GM23338 (cell line): ENCODE measurements at regions not wholly inside any gene's neighbourhood (a gene's known extent, or its start where the extent isn't known, plus 50 kb on each side); places are given as distances from the start of the nearest gene placed in this dataset.

Experiments used
- ATAC-seq: fragments of 200-7000 bp; cut with Tn5 transposase; 3 replicates; pipeline ENCODE4 v1.9.1; 2020
- DNase-seq: peaks from one replicate; pipeline ENCODE4 v3.0.0-alpha.2; 2015; ENCODE audit warnings: low spot score
- H2AFZ ChIP-seq: fragments of 200-600 bp; sonication (generic); 2 replicates; pipeline ENCODE4 v1.8.0; 2016; ENCODE audit warnings: antibody characterized with exemption, mild to moderate bottlenecking, moderate library complexity
- H3F3A ChIP-seq: fragments of 200-600 bp; sonication (generic); replicated peaks from 2 replicates; pipeline ENCODE4 v1.8.0; 2017; ENCODE audit warnings: antibody characterized with exemption, mixed run types, low read depth
- H3K27ac ChIP-seq: fragments of 200-600 bp; sonication (generic); 2 replicates; pipeline ENCODE4 v1.6.1; 2016; ENCODE audit warnings: low read depth
- H3K27me3 ChIP-seq: fragments of 200-600 bp; sonication (generic); 2 replicates; pipeline ENCODE4 v1.8.0; 2016; ENCODE audit warnings: mild to moderate bottlenecking, mixed run types, moderate library complexity; ENCODE audit not compliant: insufficient read depth
- H3K36me3 ChIP-seq: fragments of 200-600 bp; sonication (generic); 2 replicates; pipeline ENCODE4 v1.8.0; 2016; ENCODE audit warnings: mild to moderate bottlenecking; ENCODE audit not compliant: insufficient read depth
- H3K4me1 ChIP-seq: fragments of 200-600 bp; sonication (generic); 2 replicates; pipeline ENCODE4 v1.8.0; 2016; ENCODE audit warnings: mild to moderate bottlenecking, moderate library complexity; ENCODE audit not compliant: insufficient read depth
- H3K4me2 ChIP-seq: fragments of 200-600 bp; sonication (generic); 2 replicates; pipeline ENCODE4 v1.7.1; 2017; ENCODE audit warnings: mixed run types
- H3K4me3 ChIP-seq: fragments of 200-600 bp; sonication (generic); 2 replicates; pipeline ENCODE4 v1.6.1; 2016; ENCODE audit warnings: mixed run types
- H3K79me2 ChIP-seq: fragments of 200-600 bp; sonication (generic); replicated peaks from 2 replicates; pipeline ENCODE4 v1.8.0; 2017; ENCODE audit warnings: mild to moderate bottlenecking; ENCODE audit not compliant: insufficient read depth
- H3K9me2 ChIP-seq: fragments of 200-600 bp; sonication (generic); 2 replicates; pipeline ENCODE4 v1.8.0; 2017; ENCODE audit not compliant: insufficient read depth
- H4K20me1 ChIP-seq: fragments of 200-600 bp; sonication (generic); replicated peaks from 2 replicates; pipeline ENCODE4 v1.8.0; 2017; ENCODE audit warnings: mild to moderate bottlenecking; ENCODE audit not compliant: insufficient read depth
- H3K27ac Mint-ChIP-seq: 2 replicates; pipeline ENCODE4 v1.8.0; 2020; ENCODE audit warnings: inconsistent platforms, mild to moderate bottlenecking, moderate library complexity, mixed read lengths
- H3K27me3 Mint-ChIP-seq: 3 replicates; pipeline ENCODE4 v1.8.0; 2022; ENCODE audit warnings: low read depth, mild to moderate bottlenecking, moderate library complexity, mixed read lengths, inconsistent platforms; ENCODE audit not compliant: insufficient read depth, poor library complexity
- H3K36me3 Mint-ChIP-seq: 3 replicates; pipeline ENCODE4 v1.8.0; 2021; ENCODE audit warnings: low read depth, mild to moderate bottlenecking, inconsistent platforms, moderate library complexity, mixed read lengths
- H3K4me1 Mint-ChIP-seq: 3 replicates; pipeline ENCODE4 v1.8.0; 2020; ENCODE audit warnings: mild to moderate bottlenecking, inconsistent platforms, mixed read lengths
- H3K4me3 Mint-ChIP-seq: 3 replicates; pipeline ENCODE4 v1.8.0; 2021; ENCODE audit warnings: moderate library complexity, mild to moderate bottlenecking, inconsistent platforms, mixed read lengths
- H3K9me3 Mint-ChIP-seq: 3 replicates; pipeline ENCODE4 v1.8.0; 2020; ENCODE audit warnings: moderate library complexity, mild to moderate bottlenecking, inconsistent platforms, mixed read lengths
- EZH2 ChIP-seq: fragments of 200-600 bp; sonication (generic); IDR thresholded peaks from one replicate; pipeline ENCODE4 v1.8.0; 2017; ENCODE audit warnings: antibody characterized with exemption, mild to moderate bottlenecking, low read depth; ENCODE audit not compliant: unreplicated experiment
- JUNB ChIP-seq: IDR thresholded peaks from one replicate; pipeline ENCODE4 v1.6.1; 2016; ENCODE audit warnings: antibody characterized with exemption; ENCODE audit not compliant: unreplicated experiment
- NANOG ChIP-seq: IDR thresholded peaks from 2 replicates; pipeline ENCODE4 v1.6.1; 2016; ENCODE audit warnings: antibody characterized with exemption, borderline replicate concordance
- STAT1 ChIP-seq: IDR thresholded peaks from one replicate; pipeline ENCODE4 v1.6.1; 2016; ENCODE audit warnings: antibody characterized with exemption; ENCODE audit not compliant: unreplicated experiment
- ZNF114 ChIP-seq: fragments of 250-450 bp; sonication (Bioruptor Pico); IDR thresholded peaks from 2 replicates; pipeline ENCODE4 v1.5.0; 2020; ENCODE audit warnings: mild to moderate bottlenecking, moderate library complexity
- ZNF331 ChIP-seq: fragments of 250-450 bp; sonication (Bioruptor Pico); IDR thresholded peaks from 2 replicates; pipeline ENCODE4 v1.5.0; 2020; ENCODE audit warnings: low read depth, mild to moderate bottlenecking, moderate library complexity
- TF ChIP-seq, protein P1 (sequence below), 2 experiments: fragments of 200-600 bp in 1 of 2; sonication (generic) in 1 of 2; conservative IDR thresholded peaks; 2 replicates each; pipeline versions ENCODE4 v1.5.1 to v1.6.1; 2016 to 2017; ENCODE audit warnings: antibody characterized with exemption in 2 of 2, low read depth in 2 of 2, mild to moderate bottlenecking in 2 of 2, moderate library complexity in 1 of 2

DNA sequence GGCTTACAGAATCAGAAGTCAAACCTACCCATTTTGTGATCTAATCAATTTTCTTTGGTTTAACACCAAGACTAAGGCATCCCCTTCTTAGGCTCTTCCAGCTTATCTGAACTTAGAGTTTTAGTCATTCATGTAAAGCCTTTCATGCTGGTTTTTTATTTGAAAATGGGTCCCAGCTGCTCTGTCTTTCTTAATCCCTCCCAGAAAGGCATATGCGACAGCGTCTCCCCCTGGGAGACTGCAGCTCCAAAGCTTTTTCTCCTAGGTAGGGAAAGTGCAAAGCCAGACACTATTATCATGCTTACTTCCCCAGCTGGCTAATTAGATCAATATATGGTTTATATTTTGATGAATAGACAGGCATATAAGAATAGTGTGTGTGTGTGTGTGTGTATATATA lies 96.6 kb upstream of the E2F7 start:
- no peak overlapping the region for H3K4me3 ChIP-seq
- no peaks in the 10 kb centered on the region for H3K36me3 Mint-ChIP-seq
- no peaks in the 10 kb centered on the region for H3F3A ChIP-seq
- peak; percentile 37 for DNase-seq
- H3K4me1 ChIP-seq: no peaks in the 10 kb centered on the region; the same call in 1 of the 2 replicates
- H3K4me3 Mint-ChIP-seq: no peak overlapping the region
- H3K4me2 ChIP-seq: 0 out of 2 replicates have a peak overlapping the region, but pooled peaks have one; percentile 23
- no peak overlapping the region for H3K27ac Mint-ChIP-seq
- H3K4me1 Mint-ChIP-seq: peaks cover 11% of the 10 kb centered on the region
- TF ChIP-seq NANOG (no peak), EZH2 (no peak)
- TF ChIP-seq, protein P1, sequence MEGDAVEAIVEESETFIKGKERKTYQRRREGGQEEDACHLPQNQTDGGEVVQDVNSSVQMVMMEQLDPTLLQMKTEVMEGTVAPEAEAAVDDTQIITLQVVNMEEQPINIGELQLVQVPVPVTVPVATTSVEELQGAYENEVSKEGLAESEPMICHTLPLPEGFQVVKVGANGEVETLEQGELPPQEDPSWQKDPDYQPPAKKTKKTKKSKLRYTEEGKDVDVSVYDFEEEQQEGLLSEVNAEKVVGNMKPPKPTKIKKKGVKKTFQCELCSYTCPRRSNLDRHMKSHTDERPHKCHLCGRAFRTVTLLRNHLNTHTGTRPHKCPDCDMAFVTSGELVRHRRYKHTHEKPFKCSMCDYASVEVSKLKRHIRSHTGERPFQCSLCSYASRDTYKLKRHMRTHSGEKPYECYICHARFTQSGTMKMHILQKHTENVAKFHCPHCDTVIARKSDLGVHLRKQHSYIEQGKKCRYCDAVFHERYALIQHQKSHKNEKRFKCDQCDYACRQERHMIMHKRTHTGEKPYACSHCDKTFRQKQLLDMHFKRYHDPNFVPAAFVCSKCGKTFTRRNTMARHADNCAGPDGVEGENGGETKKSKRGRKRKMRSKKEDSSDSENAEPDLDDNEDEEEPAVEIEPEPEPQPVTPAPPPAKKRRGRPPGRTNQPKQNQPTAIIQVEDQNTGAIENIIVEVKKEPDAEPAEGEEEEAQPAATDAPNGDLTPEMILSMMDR (conservative IDR thresholded peaks at IDR 0.05; ENCODE audit: low read depth in 2 of 2): 0 out of 4 replicates have a peak, but pooled peaks of 1 of the 2 experiments have one; percentile 17
- no peak overlapping the region for H2AFZ ChIP-seq
- peaks cover 1% of the 10 kb centered on the region for H3K27me3 Mint-ChIP-seq
- no peaks in the 10 kb centered on the region for H3K36me3 ChIP-seq
- no peaks in the 10 kb centered on the region for H3K9me3 Mint-ChIP-seq
- no peaks in the 10 kb centered on the region for H3K27me3 ChIP-seq
- H3K79me2 ChIP-seq: no peaks in the 10 kb centered on the region
- ATAC-seq: peak; percentile 82
- no peaks in the 10 kb centered on the region for H4K20me1 ChIP-seq
- no peak overlapping the region for H3K27ac ChIP-seq
- H3K9me2 ChIP-seq: 0 out of 2 replicates have a peak, but pooled peaks cover 3% of the 10 kb centered on the region

DNA sequence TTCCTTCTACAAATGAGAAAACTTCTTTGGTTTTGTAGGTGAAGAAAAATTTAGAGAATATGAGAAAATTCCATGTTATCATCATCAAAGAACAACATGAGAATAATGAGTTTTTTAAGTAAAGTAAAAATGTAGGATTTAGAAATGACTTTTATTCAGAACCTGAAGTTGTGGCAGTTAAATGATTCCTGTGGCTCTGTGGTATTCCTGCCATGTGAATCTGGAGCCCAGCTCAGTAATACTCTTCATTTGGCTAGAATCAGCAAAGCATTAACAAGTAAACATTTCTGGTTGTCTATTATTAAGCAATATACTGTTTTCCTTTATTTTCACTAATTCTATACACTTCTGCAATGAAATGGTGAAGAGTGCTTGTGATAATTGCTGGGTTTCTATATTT lies 95.6 kb upstream of the E2F7 start:
- no peak overlapping the region for H3K4me3 ChIP-seq
- DNase-seq (no peak), ATAC-seq (no peak)
- no peaks in the 10 kb centered on the region; the same call in 1 of the 2 replicates for H3K4me1 ChIP-seq
- H4K20me1 ChIP-seq: no peaks in the 10 kb centered on the region
- Mint-ChIP-seq H3K9me3 (no peaks in the 10 kb centered on the region), H3K4me3 (no peak overlapping the region), H3K4me1 (peaks cover 11% of the 10 kb centered on the region), H3K27me3 (peaks cover 1% of the 10 kb centered on the region), H3K36me3 (no peaks in the 10 kb centered on the region), H3K27ac (no peak overlapping the region)
- H2AFZ ChIP-seq: no peak overlapping the region
- no peaks in the 10 kb centered on the region for H3K79me2 ChIP-seq
- no peaks in the 10 kb centered on the region for H3K27me3 ChIP-seq
- no peak for TF ChIP-seq EZH2
- no peak for TF ChIP-seq JUNB
- TF ChIP-seq STAT1: no peak
- H3K36me3 ChIP-seq: no peaks in the 10 kb centered on the region
- H3K4me2 ChIP-seq: no peak overlapping the region
- H3K9me2 ChIP-seq: 0 out of 2 replicates have a peak, but pooled peaks cover 1% of the 10 kb centered on the region
- H3K27ac ChIP-seq: no peak overlapping the region
- H3F3A ChIP-seq: no peaks in the 10 kb centered on the region

DNA sequence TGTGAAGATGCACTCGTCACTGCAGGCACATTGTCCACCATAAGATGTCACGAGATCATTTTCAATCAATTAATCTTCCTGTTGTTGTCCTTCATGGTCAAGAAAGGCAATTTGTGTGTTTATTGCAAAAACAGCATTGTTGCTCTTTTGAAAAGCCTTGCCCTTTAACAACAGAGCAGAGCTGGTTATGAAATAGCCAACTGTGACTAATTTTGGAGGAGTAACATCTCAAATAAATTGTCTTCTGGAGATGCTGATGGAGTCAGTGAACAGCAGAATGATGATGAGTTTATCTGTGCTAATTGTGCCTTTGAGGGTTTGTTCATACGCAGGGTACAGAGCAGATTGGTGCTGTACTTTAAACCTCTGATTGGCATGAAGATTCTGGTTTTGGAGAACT lies 88.3 kb upstream of the E2F7 start:
- H3K36me3 Mint-ChIP-seq: no peaks in the 10 kb centered on the region
- H3K4me3 Mint-ChIP-seq: no peak overlapping the region
- no peak for TF ChIP-seq JUNB
- TF ChIP-seq NANOG: no peak
- no peak for TF ChIP-seq EZH2
- no peak for TF ChIP-seq ZNF114
- TF ChIP-seq, protein P1 (conservative IDR thresholded peaks at IDR 0.05; ENCODE audit: low read depth in 2 of 2): no peak
- TF ChIP-seq ZNF331 (CRISPR knock-in tag): no peak

More for the DNA sequence above, 88.3 kb upstream of the E2F7 start:
- no peaks in the 10 kb centered on the region for H3K9me2 ChIP-seq
- Mint-ChIP-seq H3K27me3 (no peaks in the 10 kb centered on the region), H3K27ac (no peak overlapping the region), H3K4me1 (peaks cover 6% of the 10 kb centered on the region; the same call in 2 of the 3 replicates), H3K9me3 (no peaks in the 10 kb centered on the region)
- H3F3A ChIP-seq: no peaks in the 10 kb centered on the region
- no peaks in the 10 kb centered on the region for H3K36me3 ChIP-seq
- no peaks in the 10 kb centered on the region for H3K79me2 ChIP-seq
- ATAC-seq (no peak), DNase-seq (no peak)
- no peak overlapping the region for H3K27ac ChIP-seq
- H3K4me1 ChIP-seq: no peaks in the 10 kb centered on the region; the same call in 1 of the 2 replicates
- H3K27me3 ChIP-seq: no peaks in the 10 kb centered on the region
- H2AFZ ChIP-seq: no peak overlapping the region
- no peak overlapping the region for H3K4me3 ChIP-seq
- no peak overlapping the region for H3K4me2 ChIP-seq
- no peaks in the 10 kb centered on the region for H4K20me1 ChIP-seq
